ENCODE measurements at regions not wholly inside any gene's neighbourhood (a gene's known extent, or its start where the extent isn't known, plus 50 kb on each side); places are given as distances from the start of the nearest gene placed in this dataset.

GRCh38 chr15:38614621-38615020 is 50.0 kb upstream of the RASGRP1 start:
- H3K9me3 ChIP-seq (ENCODE audit: control insufficient read depth, low read depth, low read length) = no peaks in the 10 kb centered on the region
- no peak overlapping the region for H3K9ac ChIP-seq (ENCODE audit: low read length)
- H3K4me3 ChIP-seq (ENCODE audit: low read length) = no peak overlapping the region
- H3K27ac ChIP-seq (ENCODE audit: low read length) = no peak overlapping the region
- no peaks in the 10 kb centered on the region for H3K27me3 ChIP-seq (ENCODE audit: control insufficient read depth, insufficient read depth, low read length)
- peaks cover 10% of the 10 kb centered on the region for H3K4me1 ChIP-seq (ENCODE audit: control insufficient read depth, low read depth, low read length)
- no peaks in the 10 kb centered on the region for H3K36me3 ChIP-seq (ENCODE audit: control insufficient read depth, low read depth, low read length)

- H3K27me3 ChIP-seq (ENCODE audit: control insufficient read depth, insufficient read depth, low read length) = no peaks in the 10 kb centered on the region
- no peak overlapping the region for H3K27ac ChIP-seq (ENCODE audit: low read length)
- H3K9ac ChIP-seq (ENCODE audit: low read length) = no peak overlapping the region
- H3K4me3 ChIP-seq (ENCODE audit: low read length) = no peak overlapping the region
- no peaks in the 10 kb centered on the region for H3K4me1 ChIP-seq (ENCODE audit: control insufficient read depth, low read depth, low read length)
- no peaks in the 10 kb centered on the region for H3K36me3 ChIP-seq (ENCODE audit: control insufficient read depth, low read depth, low read length)
- no peaks in the 10 kb centered on the region for H3K9me3 ChIP-seq (ENCODE audit: control insufficient read depth, low read depth, low read length)
Observed at GRCh38 chr15:38617831-38618230, 53.2 kb upstream of the RASGRP1 start.

- no peak overlapping the region for H3K27ac ChIP-seq (ENCODE audit: low read length)
- no peaks in the 10 kb centered on the region for H3K4me1 ChIP-seq (ENCODE audit: control insufficient read depth, low read depth, low read length)
- H3K9me3 ChIP-seq (ENCODE audit: control insufficient read depth, low read depth, low read length) = no peaks in the 10 kb centered on the region
- no peak overlapping the region for H3K4me3 ChIP-seq (ENCODE audit: low read length)
- no peak overlapping the region for H3K9ac ChIP-seq (ENCODE audit: low read length)
- H3K36me3 ChIP-seq (ENCODE audit: control insufficient read depth, low read depth, low read length) = no peaks in the 10 kb centered on the region
- no peaks in the 10 kb centered on the region for H3K27me3 ChIP-seq (ENCODE audit: control insufficient read depth, insufficient read depth, low read length)
Observed at GRCh38 chr15:38618242-38618955, 53.8 kb upstream of the RASGRP1 start.

- Histone ChIP-seq H3K4me3 (ENCODE audit: low read length) (no peak overlapping the region), H3K36me3 (ENCODE audit: control insufficient read depth, low read depth, low read length) (no peaks in the 10 kb centered on the region), H3K9ac (ENCODE audit: low read length) (no peak overlapping the region), H3K9me3 (ENCODE audit: control insufficient read depth, low read depth, low read length) (no peaks in the 10 kb centered on the region), H3K27ac (ENCODE audit: low read length) (no peak overlapping the region), H3K4me1 (ENCODE audit: control insufficient read depth, low read depth, low read length) (no peaks in the 10 kb centered on the region), H3K27me3 (ENCODE audit: control insufficient read depth, insufficient read depth, low read length) (no peaks in the 10 kb centered on the region)
Observed at GRCh38 chr15:38620098-38620497, 55.5 kb upstream of the RASGRP1 start.

GRCh38 chr15:38620851-38621594 is 56.4 kb upstream of the RASGRP1 start:
- no peak overlapping the region for H3K4me3 ChIP-seq (ENCODE audit: low read length)
- no peaks in the 10 kb centered on the region for H3K4me1 ChIP-seq (ENCODE audit: control insufficient read depth, low read depth, low read length)
- H3K9ac ChIP-seq (ENCODE audit: low read length) = no peak overlapping the region
- H3K27me3 ChIP-seq (ENCODE audit: control insufficient read depth, insufficient read depth, low read length) = no peaks in the 10 kb centered on the region
- H3K9me3 ChIP-seq (ENCODE audit: control insufficient read depth, low read depth, low read length) = no peaks in the 10 kb centered on the region
- no peaks in the 10 kb centered on the region for H3K36me3 ChIP-seq (ENCODE audit: control insufficient read depth, low read depth, low read length)
- no peak overlapping the region for H3K27ac ChIP-seq (ENCODE audit: low read length)

GRCh38 chr15:38622304-38622703 is 57.7 kb upstream of the RASGRP1 start:
- Histone ChIP-seq H3K4me3 (ENCODE audit: low read length) (no peak overlapping the region), H3K4me1 (ENCODE audit: control insufficient read depth, low read depth, low read length) (no peaks in the 10 kb centered on the region), H3K27me3 (ENCODE audit: control insufficient read depth, insufficient read depth, low read length) (no peaks in the 10 kb centered on the region), H3K36me3 (ENCODE audit: control insufficient read depth, low read depth, low read length) (no peaks in the 10 kb centered on the region), H3K9me3 (ENCODE audit: control insufficient read depth, low read depth, low read length) (no peaks in the 10 kb centered on the region), H3K9ac (ENCODE audit: low read length) (no peak overlapping the region), H3K27ac (ENCODE audit: low read length) (no peak overlapping the region)

GRCh38 chr15:38622908-38623307 is 58.3 kb upstream of the RASGRP1 start:
- Histone ChIP-seq H3K4me3 (ENCODE audit: low read length) (no peak overlapping the region), H3K4me1 (ENCODE audit: control insufficient read depth, low read depth, low read length) (no peaks in the 10 kb centered on the region), H3K36me3 (ENCODE audit: control insufficient read depth, low read depth, low read length) (no peaks in the 10 kb centered on the region), H3K27ac (ENCODE audit: low read length) (no peak overlapping the region), H3K9me3 (ENCODE audit: control insufficient read depth, low read depth, low read length) (no peaks in the 10 kb centered on the region), H3K27me3 (ENCODE audit: control insufficient read depth, insufficient read depth, low read length) (no peaks in the 10 kb centered on the region), H3K9ac (ENCODE audit: low read length) (no peak overlapping the region)

- Histone ChIP-seq H3K4me1 (ENCODE audit: control insufficient read depth, low read depth, low read length) (no peaks in the 10 kb centered on the region), H3K4me3 (ENCODE audit: low read length) (no peak overlapping the region), H3K36me3 (ENCODE audit: control insufficient read depth, low read depth, low read length) (no peaks in the 10 kb centered on the region), H3K27ac (ENCODE audit: low read length) (no peak overlapping the region), H3K27me3 (ENCODE audit: control insufficient read depth, insufficient read depth, low read length) (no peaks in the 10 kb centered on the region), H3K9me3 (ENCODE audit: control insufficient read depth, low read depth, low read length) (no peaks in the 10 kb centered on the region), H3K9ac (ENCODE audit: low read length) (no peak overlapping the region)
Observed at GRCh38 chr15:38623744-38624143, 59.1 kb upstream of the RASGRP1 start.

- no peak overlapping the region for H3K9ac ChIP-seq (ENCODE audit: low read length)
- H3K4me3 ChIP-seq (ENCODE audit: low read length) = no peak overlapping the region
- H3K9me3 ChIP-seq (ENCODE audit: control insufficient read depth, low read depth, low read length) = no peaks in the 10 kb centered on the region
- H3K27ac ChIP-seq (ENCODE audit: low read length) = no peak overlapping the region
- H3K27me3 ChIP-seq (ENCODE audit: control insufficient read depth, insufficient read depth, low read length) = no peaks in the 10 kb centered on the region
- no peaks in the 10 kb centered on the region for H3K36me3 ChIP-seq (ENCODE audit: control insufficient read depth, low read depth, low read length)
- no peaks in the 10 kb centered on the region for H3K4me1 ChIP-seq (ENCODE audit: control insufficient read depth, low read depth, low read length)
Observed at GRCh38 chr15:38624244-38625205, 59.9 kb upstream of the RASGRP1 start.

GRCh38 chr15:38625886-38626285 is 61.3 kb upstream of the RASGRP1 start:
- H3K4me1 ChIP-seq (ENCODE audit: control insufficient read depth, low read depth, low read length) = no peaks in the 10 kb centered on the region
- H3K27ac ChIP-seq (ENCODE audit: low read length) = no peak overlapping the region
- no peak overlapping the region for H3K4me3 ChIP-seq (ENCODE audit: low read length)
- H3K9ac ChIP-seq (ENCODE audit: low read length) = no peak overlapping the region
- no peaks in the 10 kb centered on the region for H3K36me3 ChIP-seq (ENCODE audit: control insufficient read depth, low read depth, low read length)
- no peaks in the 10 kb centered on the region for H3K9me3 ChIP-seq (ENCODE audit: control insufficient read depth, low read depth, low read length)
- H3K27me3 ChIP-seq (ENCODE audit: control insufficient read depth, insufficient read depth, low read length) = no peaks in the 10 kb centered on the region

- H3K27ac ChIP-seq (ENCODE audit: low read length) = no peak overlapping the region
- no peak overlapping the region for H3K4me3 ChIP-seq (ENCODE audit: low read length)
- H3K36me3 ChIP-seq (ENCODE audit: control insufficient read depth, low read depth, low read length) = no peaks in the 10 kb centered on the region
- H3K9me3 ChIP-seq (ENCODE audit: control insufficient read depth, low read depth, low read length) = no peaks in the 10 kb centered on the region
- no peak overlapping the region for H3K9ac ChIP-seq (ENCODE audit: low read length)
- H3K27me3 ChIP-seq (ENCODE audit: control insufficient read depth, insufficient read depth, low read length) = no peaks in the 10 kb centered on the region
- H3K4me1 ChIP-seq (ENCODE audit: control insufficient read depth, low read depth, low read length) = no peaks in the 10 kb centered on the region
Observed at GRCh38 chr15:38626443-38627050, 61.9 kb upstream of the RASGRP1 start.
